ENCODE measurements at regions not wholly inside any gene's neighbourhood (a gene's known extent, or its start where the extent isn't known, plus 50 kb on each side); places are given as distances from the start of the nearest gene placed in this dataset.

GRCh38 chr16:65509172-65509571, 387.3 kb upstream of the CDH11 start:
- no peak for TF ChIP-seq CTCF (conservative IDR thresholded peaks at IDR 0.05 in 1 of 2, IDR thresholded peaks at IDR 0.05 in 1 of 2; ENCODE audit: low read depth in 1 of 2, low read length in 2 of 2)
- TF ChIP-seq EZH2 (IDR thresholded peaks at IDR 0.05; ENCODE audit: low read length, missing control alignments) = no peak
